ENCODE measurements at regions not wholly inside any gene's neighbourhood (a gene's known extent, or its start where the extent isn't known, plus 50 kb on each side); places are given as distances from the start of the nearest gene placed in this dataset.
A peak's percentile ranks its signal among the peaks of the same experiment; 100 is the strongest.

GRCh38 chr14:82641050-82641540 is 1107.4 kb upstream of the SEL1L start:
- Histone ChIP-seq H3K9ac (ENCODE audit: low read length) (no peak overlapping the region), H3K9me2 (ENCODE audit: insufficient read depth, low read length) (no peaks in the 10 kb centered on the region), H3F3A (ENCODE audit: insufficient read depth, low read length, poor library complexity, severe bottlenecking) (no peaks in the 10 kb centered on the region), H3K36me3 (ENCODE audit: insufficient read depth, low read length) (no peaks in the 10 kb centered on the region), H3K9me3 (ENCODE audit: low read length) (no peaks in the 10 kb centered on the region), H3K79me2 (replicated peaks; ENCODE audit: insufficient read depth, low read length) (no peaks in the 10 kb centered on the region), H3K27ac (ENCODE audit: low read length) (no peak overlapping the region), H3K4me2 (ENCODE audit: low read length) (no peak overlapping the region), H4K20me1 (ENCODE audit: insufficient read depth) (no peaks in the 10 kb centered on the region), H3K27me3 (ENCODE audit: insufficient read depth, low read depth, low read length) (no peaks in the 10 kb centered on the region), H2AFZ (ENCODE audit: low read depth, low read length) (no peak overlapping the region), H3K4me3 (ENCODE audit: low read length) (no peak overlapping the region)
- TF ChIP-seq EP300 (conservative IDR thresholded peaks at IDR 0.05; ENCODE audit: poor library complexity, severe bottlenecking) = no peak
- TF ChIP-seq TAF1 (IDR thresholded peaks at IDR 0.05; ENCODE audit: low read depth) = no peak
- no peak for TF ChIP-seq SMC3 (conservative IDR thresholded peaks at IDR 0.05; ENCODE audit: poor library complexity)
- TF ChIP-seq RAD21 (conservative IDR thresholded peaks at IDR 0.05) = no peak
- no peak for TF ChIP-seq REST (IDR thresholded peaks at IDR 0.05; ENCODE audit: borderline replicate concordance)
- TF ChIP-seq POLR2AphosphoS5 (IDR thresholded peaks at IDR 0.05) = no peak
- no peak for TF ChIP-seq MXI1 (conservative IDR thresholded peaks at IDR 0.05; ENCODE audit: poor library complexity, severe bottlenecking)
- TF ChIP-seq EZH2 (IDR thresholded peaks at IDR 0.05; ENCODE audit: borderline replicate concordance, insufficient read depth, low read length, poor library complexity, severe bottlenecking) = no peak
- TF ChIP-seq CTCF (IDR thresholded peaks at IDR 0.05; ENCODE audit: poor library complexity, severe bottlenecking) = no peak

- H2AFZ ChIP-seq (ENCODE audit: low read depth, low read length) = no peak overlapping the region
- no peaks in the 10 kb centered on the region for H3K79me2 ChIP-seq (replicated peaks; ENCODE audit: insufficient read depth, low read length)
- H3K27me3 ChIP-seq (ENCODE audit: insufficient read depth, low read depth, low read length) = no peaks in the 10 kb centered on the region
- H3K4me3 ChIP-seq (ENCODE audit: low read length) = peak overlapping the region; percentile 27
- no peaks in the 10 kb centered on the region for H3K9me2 ChIP-seq (ENCODE audit: insufficient read depth, low read length)
- no peak overlapping the region for H3K9ac ChIP-seq (ENCODE audit: low read length)
- no peaks in the 10 kb centered on the region for H3F3A ChIP-seq (ENCODE audit: insufficient read depth, low read length, poor library complexity, severe bottlenecking)
- H4K20me1 ChIP-seq (ENCODE audit: insufficient read depth) = no peaks in the 10 kb centered on the region
- H3K27ac ChIP-seq (ENCODE audit: low read length) = no peak overlapping the region
- H3K36me3 ChIP-seq (ENCODE audit: insufficient read depth, low read length) = no peaks in the 10 kb centered on the region
- H3K9me3 ChIP-seq (ENCODE audit: low read length) = no peaks in the 10 kb centered on the region
- TF ChIP-seq POLR2AphosphoS5 (IDR thresholded peaks at IDR 0.05) (no peak), TAF1 (IDR thresholded peaks at IDR 0.05; ENCODE audit: low read depth) (no peak), EZH2 (IDR thresholded peaks at IDR 0.05; ENCODE audit: borderline replicate concordance, insufficient read depth, low read length, poor library complexity, severe bottlenecking) (no peak), CTCF (IDR thresholded peaks at IDR 0.05; ENCODE audit: poor library complexity, severe bottlenecking) (no peak), MXI1 (conservative IDR thresholded peaks at IDR 0.05; ENCODE audit: poor library complexity, severe bottlenecking) (no peak), RAD21 (conservative IDR thresholded peaks at IDR 0.05) (no peak), EP300 (conservative IDR thresholded peaks at IDR 0.05; ENCODE audit: poor library complexity, severe bottlenecking) (no peak), SMC3 (conservative IDR thresholded peaks at IDR 0.05; ENCODE audit: poor library complexity) (no peak), REST (IDR thresholded peaks at IDR 0.05; ENCODE audit: borderline replicate concordance) (no peak)
- no peak overlapping the region for H3K4me2 ChIP-seq (ENCODE audit: low read length)
These were observed 1108.8 kb upstream of the SEL1L start for GRCh38 chr14:82642425-82642824.
